GM19452 (cell line): ENCODE measurements at regions not wholly inside any gene's neighbourhood (a gene's known extent, or its start where the extent isn't known, plus 50 kb on each side); places are given as distances from the start of the nearest gene placed in this dataset.
"Not testable (repeated sequence)": the region's sequence is repeated elsewhere in the genome, so short reads cannot be mapped to it uniquely, and the experiment has no call there.

Experiments used
- ATAC-seq: cut with Tn5 transposase; IDR thresholded peaks from one replicate; pipeline ENCODE4 v1.9.1; 2021; ENCODE audit not compliant: unreplicated experiment

GRCh38 chr2:137881711-137882110, 82.6 kb upstream of the HNMT start:
- no peak for ATAC-seq

- no peak for ATAC-seq
Observed at GRCh38 chr2:137886083-137886831, 78.0 kb upstream of the HNMT start.

- ATAC-seq, result no peak
Observed at GRCh38 chr2:137888845-137889244, 75.4 kb upstream of the HNMT start.

GRCh38 chr2:137892739-137893138, 71.5 kb upstream of the HNMT start:
- no peak for ATAC-seq

- ATAC-seq, result no peak
Observed at GRCh38 chr2:137893145-137893544, 71.1 kb upstream of the HNMT start.

GRCh38 chr2:137896467-137896866, 67.8 kb upstream of the HNMT start:
- ATAC-seq, result no peak

GRCh38 chr2:137897082-137897481, 67.2 kb upstream of the HNMT start:
- ATAC-seq, result no peak

- ATAC-seq, result no peak
Observed at GRCh38 chr2:137900421-137901141, 63.7 kb upstream of the HNMT start.

- ATAC-seq, result no peak
Observed at GRCh38 chr2:137910641-137911040, 53.6 kb upstream of the HNMT start.

GRCh38 chr2:137912371-137912770, 51.9 kb upstream of the HNMT start:
- no peak for ATAC-seq

GRCh38 chr2:137913169-137913568, 51.1 kb upstream of the HNMT start:
- no peak for ATAC-seq

GRCh38 chr2:137913648-137914047, 50.6 kb upstream of the HNMT start:
- ATAC-seq, result not testable (repeated sequence)
